GM18511 (cell line): ENCODE measurements at regions not wholly inside any gene's neighbourhood (a gene's known extent, or its start where the extent isn't known, plus 50 kb on each side); places are given as distances from the start of the nearest gene placed in this dataset.
"Not testable (repeated sequence)": the region's sequence is repeated elsewhere in the genome, so short reads cannot be mapped to it uniquely, and the experiment has no call there.

Source experiments
- ATAC-seq: cut with Tn5 transposase; IDR thresholded peaks from one replicate; pipeline ENCODE4 v1.9.1; 2021; ENCODE audit warnings: mild to moderate bottlenecking, moderate library complexity; ENCODE audit not compliant: unreplicated experiment

DNA sequence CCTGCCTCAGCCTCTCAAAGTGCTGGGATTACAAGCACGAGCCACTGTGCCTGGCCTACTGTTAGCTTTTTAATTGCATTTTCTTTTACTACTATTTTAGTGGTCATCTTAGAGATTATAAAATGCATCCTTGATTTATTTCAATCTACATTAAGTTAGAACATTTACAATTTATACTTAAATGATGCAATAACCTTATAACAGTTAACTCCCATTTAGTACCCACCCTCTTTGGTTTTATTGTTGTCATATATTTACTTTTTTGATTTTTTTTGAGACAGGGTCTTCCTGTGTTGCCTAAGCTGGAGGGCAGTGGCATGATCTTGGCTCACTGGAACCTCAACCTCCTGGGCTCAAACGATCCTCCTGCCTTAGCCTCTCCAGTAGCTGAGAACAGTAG, 77.3 kb downstream of the PPCDC start:
- no peak for ATAC-seq

DNA sequence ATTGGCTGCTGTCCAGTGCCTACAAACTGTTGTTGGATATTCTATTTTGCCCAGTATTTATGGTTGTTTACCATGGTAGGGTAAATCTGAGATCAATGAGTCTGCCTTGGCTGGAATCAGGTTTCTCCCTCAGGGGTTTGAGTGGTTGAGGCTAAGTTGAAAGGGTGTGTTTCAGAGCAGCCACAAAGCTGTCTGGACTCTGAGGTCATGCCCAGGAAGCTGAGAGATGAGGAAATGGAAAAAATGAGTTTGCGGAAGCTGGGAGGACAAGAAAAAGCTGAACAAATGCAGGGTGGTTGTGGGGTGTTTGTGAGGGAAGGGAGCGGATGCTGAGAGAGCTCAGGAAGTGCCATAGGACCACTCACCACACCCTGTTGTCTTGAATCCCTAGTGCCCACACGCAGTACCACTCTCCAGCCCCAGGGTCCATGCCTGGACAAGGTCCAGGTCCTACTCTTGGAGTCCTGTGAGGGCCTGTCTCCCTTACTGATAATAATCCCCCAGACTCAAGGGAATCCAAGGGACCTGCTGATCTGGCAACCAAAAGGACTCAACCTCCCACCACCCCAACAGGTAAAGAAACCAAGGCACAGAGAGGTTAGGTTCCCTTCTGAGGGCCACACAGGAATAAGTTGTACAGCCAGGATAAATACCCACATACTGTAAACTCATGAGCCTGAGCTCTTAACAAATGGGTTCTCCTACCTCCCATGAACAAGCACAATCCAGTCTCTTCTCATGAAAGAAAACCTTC, 81.6 kb downstream of the PPCDC start:
- peak; percentile 55 for ATAC-seq

DNA sequence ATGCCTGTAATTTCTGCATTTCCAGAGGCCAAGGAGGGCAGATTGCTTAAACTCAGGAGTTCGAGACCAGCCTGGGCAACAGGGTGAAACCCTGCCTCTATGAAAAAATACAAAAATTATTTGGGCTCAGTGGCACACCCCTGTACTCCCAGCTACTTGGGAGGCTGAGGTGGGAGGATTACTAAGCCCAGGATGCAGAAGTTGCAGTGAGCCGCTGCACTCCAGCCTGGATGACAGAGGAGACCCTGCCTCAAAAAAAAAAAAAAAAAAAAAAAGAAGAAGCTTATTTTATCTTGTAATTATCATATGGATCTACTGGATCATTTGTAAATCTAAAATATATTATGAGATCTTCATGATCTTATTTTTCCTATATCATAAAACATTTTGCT, 84.1 kb downstream of the PPCDC start:
- no peak for ATAC-seq

DNA sequence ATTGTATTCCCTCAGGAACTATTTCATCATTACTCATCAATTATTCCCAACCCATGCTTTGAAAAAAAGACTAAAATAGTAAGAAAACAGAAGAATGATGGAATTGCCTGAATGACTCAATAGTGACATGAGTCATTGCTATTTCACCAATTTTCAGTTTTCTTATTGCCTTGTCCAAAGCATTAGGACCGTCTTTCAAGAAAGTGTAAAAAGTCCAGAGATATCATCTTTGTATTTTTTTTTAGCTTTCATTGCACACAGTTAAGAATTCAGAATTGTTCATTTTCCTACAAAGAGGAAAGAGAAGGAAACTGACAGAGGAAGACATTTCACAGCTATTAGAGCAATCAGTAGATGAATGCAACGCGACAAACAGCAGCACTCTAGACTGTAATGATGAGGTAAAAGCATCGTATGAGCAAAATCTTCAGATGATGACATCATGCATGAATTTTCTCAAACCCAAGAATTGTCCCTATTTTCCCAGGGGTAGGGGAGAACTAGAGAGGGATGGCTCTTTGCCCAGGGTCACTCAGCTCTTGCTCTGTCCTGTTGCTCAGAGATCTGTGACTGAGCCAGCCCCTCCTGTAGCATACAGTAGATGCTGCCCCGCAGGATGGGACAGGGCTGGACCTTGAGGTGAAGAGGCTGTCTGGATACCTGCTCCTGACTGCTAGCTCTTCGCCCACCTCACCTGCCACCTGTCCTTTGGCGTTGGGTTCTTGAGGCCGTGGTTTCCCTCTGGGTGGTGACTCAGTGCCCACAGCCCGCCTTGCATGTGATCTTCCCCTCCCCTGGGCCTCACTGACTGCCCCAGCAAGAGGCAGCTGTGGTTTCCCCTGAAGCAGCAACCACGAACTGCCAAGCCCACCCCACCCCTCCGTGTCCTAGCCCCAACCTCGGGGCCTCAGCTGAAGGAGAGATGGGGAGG, 84.8 kb downstream of the PPCDC start:
- no peak for ATAC-seq

DNA sequence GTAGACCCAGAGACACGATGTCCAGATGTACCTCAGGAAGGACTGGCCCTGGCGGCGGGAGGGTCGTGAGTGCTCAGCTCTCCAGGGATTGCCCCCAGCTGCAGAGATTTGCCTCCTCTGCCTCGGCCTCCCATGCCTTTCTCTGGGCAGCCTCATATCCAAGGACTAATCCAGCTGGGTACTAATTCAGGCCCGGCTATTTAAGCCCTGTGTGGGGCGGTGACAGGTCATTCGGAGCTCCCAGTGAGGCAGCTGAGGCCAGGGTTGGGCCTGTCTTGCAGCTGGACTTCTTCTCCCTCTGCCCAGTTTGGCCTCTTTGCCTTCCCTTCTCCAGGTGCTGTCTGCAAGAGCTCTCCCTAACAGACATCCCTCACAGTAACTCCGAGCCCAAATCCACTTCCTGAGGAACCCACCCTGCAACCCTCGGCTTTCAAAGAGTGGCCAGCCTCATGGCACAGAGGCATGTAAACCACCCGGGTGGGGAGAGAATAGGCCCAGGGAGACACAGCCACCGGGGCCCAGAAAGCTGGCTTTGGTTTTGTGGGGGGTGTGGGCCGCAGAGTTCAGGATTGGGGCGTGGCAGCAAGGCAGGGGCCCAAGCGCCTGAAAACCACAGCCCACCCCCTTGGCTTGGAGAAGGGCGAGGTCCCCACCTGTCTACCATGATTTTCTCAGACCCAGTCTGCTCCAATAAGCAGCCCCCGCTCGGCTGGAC, 85.8 kb downstream of the PPCDC start:
- no peak for ATAC-seq

DNA sequence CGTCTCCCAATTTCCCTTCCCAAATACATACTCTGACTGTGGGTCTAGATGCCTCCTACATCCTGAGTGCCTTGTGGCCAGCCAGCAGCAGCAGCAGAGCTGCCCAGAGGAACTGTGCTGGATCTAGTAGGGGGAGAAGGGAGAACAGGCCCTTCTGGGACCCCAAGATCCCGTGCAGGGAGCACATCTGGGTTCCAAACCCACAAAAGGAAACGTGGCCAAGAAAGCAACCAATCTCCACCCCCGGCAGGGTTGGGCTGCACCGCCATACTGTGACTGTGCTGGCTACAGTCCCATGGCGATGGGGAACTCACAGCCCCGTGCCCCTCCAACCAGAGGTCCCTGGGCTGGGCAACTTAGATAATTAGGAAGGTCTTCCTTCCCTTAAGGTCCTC, 86.3 kb downstream of the PPCDC start:
- no peak for ATAC-seq

DNA sequence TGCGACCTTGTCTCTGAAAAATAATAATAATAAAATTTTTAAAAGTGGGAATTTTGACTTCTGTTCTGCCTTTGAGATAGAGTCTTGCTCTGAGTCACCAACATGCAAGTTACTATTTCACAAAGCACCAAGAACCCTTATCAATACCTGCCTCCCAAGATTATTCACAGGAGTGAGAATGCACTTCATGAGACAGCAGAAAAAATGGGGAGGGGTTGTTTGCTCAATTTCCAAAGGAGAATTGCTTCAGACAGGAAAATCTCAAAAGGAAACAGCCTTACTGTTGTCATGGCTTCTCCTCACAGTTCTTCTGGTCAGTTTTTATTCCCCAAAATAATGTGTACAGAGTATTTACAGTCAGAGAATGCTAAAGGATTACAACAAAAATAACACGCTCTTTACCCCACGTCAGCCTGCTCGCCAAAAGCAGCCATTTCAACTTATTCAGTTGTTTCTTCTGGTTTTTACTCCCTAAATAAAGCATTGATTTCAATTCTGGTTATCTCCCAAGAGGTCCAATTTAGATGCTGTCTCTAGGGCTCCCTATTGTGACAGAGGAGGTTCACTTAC, 89.0 kb downstream of the PPCDC start:
- no peak for ATAC-seq

DNA sequence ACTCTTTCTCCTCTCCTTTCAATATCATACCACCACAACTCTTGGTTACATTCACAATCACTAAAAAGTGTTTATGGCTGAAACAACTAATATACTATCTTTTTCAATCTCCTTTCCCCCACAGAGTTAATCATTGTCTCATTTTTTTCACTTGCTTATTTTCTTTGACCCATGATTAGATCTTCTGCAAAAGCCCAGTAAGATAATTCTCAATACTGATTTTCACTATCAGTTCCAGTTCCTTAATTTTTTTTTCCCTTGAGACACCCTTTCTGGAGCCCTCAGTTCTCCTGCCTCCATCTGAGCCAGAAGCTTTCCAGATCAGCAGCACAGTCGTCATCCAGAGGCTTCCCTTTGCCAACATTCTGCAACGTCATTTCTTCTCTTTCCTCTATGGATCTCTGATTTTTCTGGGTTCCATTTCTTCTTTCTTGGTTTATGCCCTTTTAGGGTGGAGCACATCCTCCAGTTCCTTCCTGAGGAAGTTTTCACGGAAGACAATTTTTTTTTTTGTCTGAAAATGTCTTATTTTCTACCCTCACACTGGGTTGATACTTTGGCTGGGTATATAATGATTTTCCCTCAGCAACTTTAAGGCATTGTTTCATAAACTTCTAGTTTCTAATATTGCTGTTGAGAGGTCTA, 88.7 kb upstream of the C15orf39 start:
- peak; percentile 67 for ATAC-seq

DNA sequence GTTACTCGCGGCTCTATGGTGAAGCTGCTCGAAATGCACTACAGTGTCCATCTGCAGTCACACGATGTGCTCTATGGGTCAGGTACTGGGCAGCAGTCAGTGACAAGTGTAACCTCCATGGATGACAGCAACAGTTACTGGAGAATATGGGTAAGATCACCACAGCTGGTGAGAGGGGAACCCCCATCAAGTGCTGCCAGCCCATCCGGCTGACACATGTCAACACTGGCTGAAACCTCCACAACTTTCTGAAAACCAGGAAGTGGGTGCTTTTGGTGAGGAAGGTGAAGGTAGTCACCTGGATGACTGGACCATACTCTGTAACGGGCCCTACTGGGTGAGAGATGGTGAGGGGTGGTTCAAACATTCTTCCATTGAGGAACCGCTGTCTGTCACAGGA, 87.4 kb upstream of the C15orf39 start:
- ATAC-seq: no peak

DNA sequence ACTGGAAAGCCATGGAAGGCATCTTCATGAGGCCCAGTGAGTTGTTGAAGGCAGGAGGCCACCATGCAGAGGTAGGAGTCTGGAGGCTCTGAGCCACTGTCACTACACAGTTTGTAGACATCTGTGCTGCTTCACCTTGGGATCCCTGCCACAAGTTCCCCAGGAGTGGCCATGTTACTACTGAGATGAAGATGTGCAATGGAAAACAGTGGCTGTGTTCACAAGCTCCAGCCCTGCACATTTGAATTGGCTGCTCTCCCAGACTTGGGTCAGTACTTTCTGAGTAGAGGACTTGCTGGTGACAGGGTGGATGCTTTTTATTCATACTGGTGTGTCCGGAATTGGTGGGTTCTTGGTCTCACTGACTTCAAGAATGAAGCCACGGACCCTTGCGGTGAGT, 86.9 kb upstream of the C15orf39 start:
- no peak for ATAC-seq

DNA sequence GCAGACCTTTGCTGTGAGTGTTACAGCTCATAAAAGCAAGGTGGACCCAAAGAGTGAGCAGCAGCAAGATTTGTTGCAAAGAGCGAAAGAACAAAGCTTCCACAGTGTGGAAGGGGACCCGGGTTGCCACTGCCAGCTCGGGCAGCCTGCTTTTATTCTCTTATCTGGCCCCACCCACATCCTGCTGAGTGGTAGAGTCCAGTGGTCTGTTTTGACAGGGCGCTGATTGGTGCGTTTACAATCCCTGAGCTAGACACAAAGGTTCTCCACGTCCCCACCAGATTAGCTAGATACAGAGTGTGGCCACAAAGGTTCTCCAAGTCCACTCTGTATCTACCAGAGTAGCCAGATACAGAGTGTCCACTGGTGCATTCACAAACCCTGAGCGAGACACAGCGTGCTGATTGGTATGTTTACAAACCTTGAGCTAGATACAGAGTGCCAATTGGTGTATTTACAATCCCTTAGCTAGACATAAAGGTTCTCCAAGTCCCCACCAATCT, 86.2 kb upstream of the C15orf39 start:
- not testable (repeated sequence) for ATAC-seq

DNA sequence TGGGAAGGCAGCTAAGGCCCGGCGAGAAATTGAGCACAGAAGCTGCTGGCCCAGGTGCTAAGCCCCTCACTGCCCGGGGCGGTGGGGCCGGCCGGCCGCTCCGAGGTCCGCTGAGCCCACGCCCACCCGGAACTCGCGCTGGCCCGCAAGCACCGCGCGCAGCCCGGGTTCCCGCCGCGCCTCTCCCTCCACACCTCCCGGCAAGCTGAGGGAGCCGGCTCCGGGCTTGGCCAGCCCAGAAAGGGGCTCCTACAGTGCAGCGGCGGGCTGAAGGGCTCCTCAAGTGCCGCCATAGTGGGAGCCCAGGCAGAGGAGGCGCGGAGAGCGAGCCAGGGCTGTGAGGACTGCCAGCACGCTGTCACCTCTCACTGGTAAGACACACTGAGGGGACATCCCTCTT, 85.5 kb upstream of the C15orf39 start:
- ATAC-seq: not testable (repeated sequence)

DNA sequence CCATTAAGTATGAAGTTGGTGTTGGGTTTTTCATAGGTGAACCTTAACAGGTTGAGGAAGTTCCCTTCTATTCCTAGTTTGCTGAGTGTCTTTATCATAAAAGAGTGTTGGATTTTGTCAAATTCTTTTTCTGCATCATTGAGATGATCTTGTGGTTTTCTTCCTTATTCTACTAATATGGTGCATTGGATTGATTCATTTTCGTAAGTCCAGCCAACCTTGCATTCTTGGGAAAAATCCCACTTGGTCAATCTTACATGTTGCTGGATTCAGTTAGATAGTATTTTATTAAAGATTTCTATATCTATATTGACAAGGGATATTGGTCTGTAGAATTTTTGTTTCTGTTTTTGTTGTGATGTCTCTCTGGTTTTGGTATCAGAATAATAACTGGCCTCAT, 83.7 kb upstream of the C15orf39 start:
- ATAC-seq: no peak

DNA sequence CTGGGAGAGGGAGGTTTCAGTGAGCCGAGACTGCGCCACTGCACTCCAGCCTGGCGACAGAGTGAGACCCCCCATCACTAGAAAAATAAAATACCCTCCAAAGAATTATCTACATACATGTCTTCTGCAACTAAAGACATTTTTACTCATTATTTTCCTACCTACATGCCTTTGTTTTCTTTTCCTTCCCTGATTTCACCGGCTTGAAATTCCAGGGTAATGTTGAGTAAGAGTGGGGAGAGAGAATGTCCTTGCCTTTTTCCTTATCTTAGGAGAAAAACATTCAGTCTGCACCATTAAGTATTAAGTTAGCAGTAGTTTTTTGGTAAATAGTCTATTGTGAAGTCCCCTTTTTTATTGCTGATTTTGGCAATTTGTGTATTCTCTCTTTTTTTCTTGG, 82.4 kb upstream of the C15orf39 start:
- ATAC-seq: not testable (repeated sequence)

DNA sequence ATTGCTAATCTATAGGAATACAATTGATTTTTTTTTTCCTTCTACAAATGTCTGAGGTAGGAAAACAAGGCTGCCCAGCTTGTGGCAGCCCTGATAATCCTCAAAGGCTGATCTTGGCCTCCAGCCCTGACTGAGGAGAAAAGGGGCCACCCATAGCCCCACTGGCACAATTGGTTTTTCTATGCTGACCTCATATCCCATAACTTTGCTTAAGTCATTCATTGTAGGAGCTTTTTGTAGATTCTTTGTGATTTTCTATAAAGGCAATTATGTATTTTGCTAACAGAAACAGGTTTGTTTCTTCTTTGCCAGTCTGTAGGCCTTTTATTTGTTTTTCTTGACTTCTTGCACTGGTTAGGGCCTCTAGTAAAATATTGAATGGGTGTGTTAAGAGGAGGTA, 80.2 kb upstream of the C15orf39 start:
- ATAC-seq: no peak

DNA sequence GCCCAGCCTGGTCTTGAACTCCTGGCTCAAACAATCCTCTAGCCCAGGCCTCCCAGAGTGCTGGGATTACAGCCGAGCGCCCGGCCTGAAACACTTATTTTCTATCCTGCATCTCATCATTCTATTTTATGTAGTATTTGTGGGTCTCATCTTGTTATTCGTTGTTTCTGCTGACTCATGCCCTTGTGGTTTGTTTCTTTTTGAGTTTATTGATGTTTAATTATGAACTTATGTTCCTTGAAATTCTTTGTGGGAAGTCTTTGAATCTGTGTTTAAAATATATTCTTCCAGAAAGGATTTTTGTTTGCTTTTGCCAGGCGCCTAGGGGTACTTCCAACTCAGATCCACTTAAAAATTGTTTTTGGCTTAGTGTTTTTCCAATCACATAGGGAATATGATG, 78.3 kb upstream of the C15orf39 start:
- no peak for ATAC-seq

DNA sequence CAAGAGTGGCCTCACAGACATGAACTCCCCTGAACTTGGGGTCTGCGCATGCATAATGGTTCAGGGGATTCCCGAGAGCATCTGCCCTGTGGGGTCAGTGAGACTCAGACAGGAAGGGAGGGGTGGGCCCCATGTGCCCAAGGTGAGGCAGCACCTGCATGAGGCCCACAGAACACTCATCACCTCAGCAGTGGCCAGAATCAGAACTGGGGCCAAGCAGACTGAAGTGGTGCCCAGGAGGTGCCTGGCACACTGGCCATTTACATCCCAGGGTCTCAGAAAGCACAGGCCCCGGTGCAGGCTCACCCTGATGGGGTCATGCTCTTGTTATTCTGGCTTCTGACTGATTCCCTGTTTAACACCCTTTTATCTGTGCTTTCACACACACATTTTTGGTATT, 77.4 kb upstream of the C15orf39 start:
- ATAC-seq: not testable (repeated sequence)

DNA sequence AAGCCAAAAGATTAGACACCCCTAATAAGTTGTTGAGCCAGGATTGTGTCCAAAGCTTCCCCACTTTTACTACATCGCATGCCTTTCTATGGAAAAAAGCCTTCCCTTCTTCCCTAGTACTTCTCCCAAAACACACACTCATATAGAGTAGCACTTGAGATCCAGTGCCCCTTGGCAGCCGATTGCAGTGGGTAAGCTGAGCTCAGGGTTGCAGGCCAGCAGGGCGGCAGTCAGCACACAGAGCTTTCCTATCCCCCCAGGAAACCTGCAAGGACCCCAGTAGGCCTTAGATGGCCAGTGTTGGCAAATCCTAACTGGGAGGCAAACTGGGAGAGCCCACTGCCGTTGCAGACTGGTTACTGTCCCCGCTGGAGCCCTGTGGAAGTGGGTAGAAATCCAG, 75.7 kb upstream of the C15orf39 start:
- ATAC-seq: no peak

DNA sequence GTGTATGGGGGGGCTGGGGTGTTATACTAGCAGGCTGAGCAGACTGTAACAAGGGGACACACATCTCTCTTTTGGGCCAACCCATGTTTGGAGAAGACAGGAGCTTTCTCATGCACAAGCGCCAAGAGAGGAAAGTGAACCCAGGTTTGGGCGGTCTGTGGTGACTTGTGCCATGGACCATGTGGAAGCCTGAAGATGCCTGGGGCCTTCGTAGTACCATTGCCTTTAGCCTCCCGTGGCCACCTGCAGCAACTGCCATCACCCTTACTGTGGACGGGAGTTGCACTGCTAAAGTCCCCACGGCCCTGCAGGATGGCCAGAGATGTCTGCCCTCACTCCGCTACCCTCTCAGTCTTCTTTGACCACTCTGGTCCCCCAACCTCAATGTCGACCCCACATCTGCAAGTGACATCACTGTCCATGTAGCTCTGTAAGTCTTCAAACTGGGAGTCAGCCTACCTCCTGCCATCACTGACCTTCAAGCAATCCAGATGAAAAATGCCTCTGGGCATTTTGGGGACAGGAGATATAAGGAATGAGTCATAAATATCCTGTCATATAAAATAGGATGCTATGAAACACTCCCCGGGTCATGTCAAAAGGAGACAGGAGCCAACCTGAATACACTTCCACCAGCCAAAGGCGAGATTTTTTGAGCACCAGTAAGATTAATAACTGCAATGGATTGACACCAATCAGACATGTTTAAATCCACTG, 74.7 kb upstream of the C15orf39 start:
- ATAC-seq: no peak

DNA sequence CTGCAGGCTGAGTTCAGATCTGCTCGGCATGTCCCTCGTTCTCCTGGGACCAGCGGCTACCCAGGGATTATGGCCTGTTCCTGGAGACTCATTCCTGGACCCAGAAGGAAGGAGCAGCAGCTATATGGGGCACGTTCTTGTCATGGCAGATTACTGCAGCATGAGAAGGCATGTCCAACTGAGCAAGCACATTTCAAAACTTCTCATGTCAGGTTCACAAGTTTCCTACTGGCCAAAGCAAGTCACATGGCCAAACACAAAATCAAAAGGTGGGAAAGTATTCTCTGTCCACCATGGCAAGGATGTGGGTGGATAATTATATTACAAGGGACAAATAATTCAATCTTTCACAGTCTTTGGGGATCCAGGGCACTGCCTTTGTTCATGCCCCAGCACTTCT, 71.9 kb upstream of the C15orf39 start:
- no peak for ATAC-seq
